HG02938 (cell line): ENCODE measurements at regions not wholly inside any gene's neighbourhood (a gene's known extent, or its start where the extent isn't known, plus 50 kb on each side); places are given as distances from the start of the nearest gene placed in this dataset.
A peak's percentile ranks its signal among the peaks of the same experiment; 100 is the strongest.
"Not testable (repeated sequence)": the region's sequence is repeated elsewhere in the genome, so short reads cannot be mapped to it uniquely, and the experiment has no call there.

Experiments
- ATAC-seq: cut with Tn5 transposase; IDR thresholded peaks from one replicate; pipeline ENCODE4 v1.9.1; 2021; ENCODE audit warnings: mild to moderate bottlenecking, moderate library complexity; ENCODE audit not compliant: unreplicated experiment

- no peak for ATAC-seq
These were observed 550.8 kb upstream of the CHAC2 start for GRCh38 chr2:53216805-53217204.

GRCh38 chr2:53212576-53212975 lies 555.0 kb upstream of the CHAC2 start:
- ATAC-seq: no peak

- no peak for ATAC-seq
These were observed 556.3 kb upstream of the CHAC2 start for GRCh38 chr2:53211201-53211774.

DNA sequence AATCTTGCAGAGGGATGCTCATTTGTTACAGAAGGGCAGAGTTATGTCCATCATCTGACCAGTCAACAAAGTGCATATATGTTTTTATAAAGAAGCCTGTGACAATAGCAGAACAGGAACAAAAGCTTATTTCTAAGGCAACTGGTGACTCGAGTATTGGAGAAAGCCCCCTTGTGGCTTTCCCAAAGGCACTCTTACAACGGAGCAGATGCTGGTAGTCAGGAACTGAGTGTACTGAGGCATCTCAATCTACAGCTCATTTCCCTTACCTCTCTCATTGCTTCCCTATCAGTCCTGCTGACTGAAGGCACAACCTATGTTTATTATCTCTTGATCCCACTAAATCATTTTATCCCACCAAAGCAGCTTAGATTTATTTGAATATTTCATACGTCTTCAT lies 557.1 kb upstream of the CHAC2 start:
- ATAC-seq: no peak

DNA sequence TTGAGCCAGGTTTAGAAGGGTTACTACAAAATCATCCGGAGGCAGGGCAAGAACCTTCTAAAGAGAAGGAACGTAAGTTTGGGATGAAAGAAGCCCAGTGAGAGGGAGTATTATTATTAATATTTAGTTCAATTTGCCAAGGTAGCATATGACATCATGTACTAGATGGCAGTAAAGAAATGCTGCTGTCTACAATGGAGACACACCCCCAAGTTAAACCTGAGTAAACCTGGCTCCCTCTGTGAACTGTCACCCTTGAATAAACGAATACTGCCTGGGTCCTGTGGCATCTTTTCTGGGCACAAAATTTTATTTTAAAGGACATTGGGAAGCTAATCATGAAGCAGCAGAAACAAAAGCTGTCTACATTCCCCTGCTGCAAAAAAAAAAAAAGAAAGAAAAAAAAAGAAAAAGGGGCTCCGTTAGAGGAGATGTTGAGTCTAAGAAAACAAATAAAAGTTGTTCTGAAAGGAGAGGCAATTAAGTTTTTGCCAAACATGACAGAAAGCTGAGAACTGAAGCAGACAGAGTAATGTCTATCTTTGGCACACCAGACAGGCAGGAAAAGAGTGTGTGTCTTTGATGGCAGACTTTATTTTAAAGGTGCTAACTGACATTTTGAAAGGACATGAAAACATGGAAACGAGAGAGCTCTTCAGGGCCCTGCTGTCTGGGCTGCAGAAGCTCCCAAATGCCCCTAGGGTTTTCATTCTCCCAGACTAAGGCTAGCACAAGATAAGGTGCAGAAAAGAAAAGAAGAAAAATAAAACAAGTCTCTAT lies 557.7 kb upstream of the CHAC2 start:
- no peak for ATAC-seq

DNA sequence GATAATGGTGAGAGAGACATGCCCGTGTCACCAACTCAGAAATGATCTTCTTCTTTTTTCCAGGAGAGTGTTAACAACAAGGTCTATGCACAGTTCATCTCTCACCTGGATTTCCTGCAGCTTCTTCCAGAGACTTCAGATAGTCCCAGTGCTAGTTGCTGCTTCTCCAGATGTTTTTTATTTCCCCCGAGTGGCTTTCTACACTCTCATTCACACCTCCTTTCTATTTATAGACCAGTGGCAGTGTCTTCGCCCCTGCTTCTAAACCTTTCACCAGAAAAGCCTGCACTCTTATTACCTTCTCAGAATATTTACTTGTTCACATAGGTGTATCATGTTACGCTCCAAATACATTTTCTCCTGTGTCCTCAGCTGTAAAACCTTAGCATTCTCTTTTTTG lies 558.8 kb upstream of the CHAC2 start:
- no peak for ATAC-seq

DNA sequence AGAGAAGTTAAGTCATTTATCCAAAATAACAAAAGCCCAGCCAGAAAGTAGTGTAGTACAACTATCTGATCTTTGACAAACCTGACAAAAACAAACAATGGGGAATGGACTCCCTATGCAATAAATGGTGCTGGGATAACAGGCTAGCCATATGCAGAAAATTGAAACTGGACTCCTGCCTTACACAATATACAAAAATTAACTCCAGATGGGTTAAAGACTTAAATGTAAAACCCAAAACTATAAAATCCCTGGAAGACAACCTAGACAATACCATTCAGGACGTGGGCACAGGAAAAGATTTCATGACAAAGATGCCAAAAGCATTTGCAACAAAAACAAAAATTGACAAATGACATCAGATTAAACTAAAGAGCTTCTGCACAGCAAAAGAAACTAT lies 561.4 kb upstream of the CHAC2 start:
- not testable (repeated sequence) for ATAC-seq

- ATAC-seq: no peak
These were observed 565.5 kb upstream of the CHAC2 start for GRCh38 chr2:53202063-53202462.

DNA sequence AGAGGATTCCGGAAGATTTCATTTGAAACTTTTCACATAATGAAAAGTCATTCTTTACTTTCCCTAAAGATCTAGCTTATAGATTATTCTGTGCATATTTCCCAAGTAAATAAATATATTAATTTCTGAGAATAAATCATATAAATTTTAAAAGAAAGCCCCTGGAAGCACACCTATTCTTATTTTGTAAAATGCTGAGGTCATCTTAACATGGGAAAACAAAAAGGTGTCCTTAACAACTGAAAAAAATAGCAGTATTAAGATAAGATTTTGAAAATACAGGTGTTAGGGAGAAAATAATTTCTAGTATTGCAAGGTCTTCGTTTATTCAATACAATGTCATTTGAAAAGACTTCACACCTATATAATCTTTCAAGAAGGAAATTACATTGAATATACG lies 567.5 kb upstream of the CHAC2 start:
- ATAC-seq: no peak

GRCh38 chr2:53188851-53189510 lies 578.6 kb upstream of the CHAC2 start:
- ATAC-seq: no peak

- ATAC-seq: no peak
These were observed 584.0 kb upstream of the CHAC2 start for GRCh38 chr2:53183581-53183980.

- no peak for ATAC-seq
These were observed 585.0 kb upstream of the CHAC2 start for GRCh38 chr2:53182601-53183000.

DNA sequence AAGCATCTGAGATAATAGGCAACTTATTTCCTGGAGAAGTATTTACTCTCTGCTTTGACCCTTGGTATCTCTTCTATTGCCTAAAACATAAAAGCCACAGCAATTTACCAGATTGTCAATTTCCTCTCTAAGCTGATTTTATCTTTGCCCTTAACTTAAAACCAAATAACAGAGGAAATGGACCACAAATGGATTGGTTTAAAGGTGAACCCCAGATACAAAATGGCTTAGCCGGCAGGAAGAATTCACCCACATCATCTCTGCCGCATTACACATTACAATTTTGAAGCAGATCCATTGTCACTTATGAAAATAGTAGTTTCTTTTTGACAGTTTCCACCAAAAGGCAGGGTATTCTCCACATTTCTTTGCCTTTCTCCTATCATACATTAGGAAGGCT lies 585.8 kb upstream of the CHAC2 start:
- no peak for ATAC-seq

GRCh38 chr2:53177327-53177726 lies 590.3 kb upstream of the CHAC2 start:
- no peak for ATAC-seq

DNA sequence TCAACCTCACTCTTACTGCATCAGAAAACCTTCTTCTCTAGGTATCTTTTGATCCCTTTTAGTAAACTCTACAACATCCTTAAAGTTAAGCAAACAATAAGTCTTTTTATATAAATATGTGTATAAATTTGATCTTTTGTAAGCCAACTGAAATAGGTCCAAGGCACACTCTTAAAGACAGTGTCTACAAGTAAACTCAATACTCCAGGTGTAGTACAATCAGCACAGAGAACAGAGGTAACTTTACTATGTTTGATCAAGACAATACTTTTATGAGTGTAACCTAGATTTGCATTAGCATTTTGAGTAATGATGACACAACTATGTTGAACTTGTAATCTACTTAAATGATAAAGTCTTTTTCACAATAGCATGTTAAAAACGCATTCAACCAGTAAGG lies 593.1 kb upstream of the CHAC2 start:
- ATAC-seq: no peak

DNA sequence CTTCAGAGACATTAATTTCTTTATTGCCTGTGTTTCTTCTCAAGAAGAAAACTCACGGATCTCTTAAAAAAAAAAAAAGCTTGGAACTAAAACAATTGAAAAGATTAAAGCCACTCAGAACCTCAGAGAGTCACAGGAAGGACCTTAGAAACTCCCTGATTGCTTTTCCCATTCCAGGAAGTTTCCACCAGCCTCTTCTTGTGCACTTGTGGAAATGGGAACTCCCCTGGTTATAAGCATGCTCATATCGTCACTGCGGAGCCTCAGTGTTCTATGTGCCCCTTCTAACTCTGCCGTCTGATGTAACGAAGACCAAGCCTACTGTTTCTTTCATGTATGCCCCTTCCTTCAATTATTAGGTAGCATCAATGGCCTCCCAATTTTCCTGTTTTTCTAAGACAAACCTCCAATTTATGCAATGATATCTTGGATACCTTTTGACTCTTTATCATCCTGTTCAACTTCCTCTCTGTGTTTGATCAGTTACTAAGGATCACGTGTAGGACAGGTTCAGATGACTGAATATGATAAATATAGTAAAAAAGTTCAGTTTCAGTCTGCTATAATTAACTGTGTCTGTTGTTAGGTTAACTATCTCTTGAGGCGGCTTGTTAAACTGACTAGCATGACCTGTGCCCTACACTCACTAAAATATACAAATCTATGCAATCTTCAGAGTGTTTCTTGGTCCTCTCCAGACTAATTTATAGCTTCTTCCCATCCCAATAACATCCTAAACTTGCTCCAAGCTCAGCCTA lies 593.7 kb upstream of the CHAC2 start:
- ATAC-seq: peak; percentile 64

GRCh38 chr2:53173091-53173490 lies 594.5 kb upstream of the CHAC2 start:
- no peak for ATAC-seq

GRCh38 chr2:53170466-53170865 lies 597.1 kb upstream of the CHAC2 start:
- no peak for ATAC-seq

GRCh38 chr2:53167227-53167626 lies 600.4 kb upstream of the CHAC2 start:
- no peak for ATAC-seq

- no peak for ATAC-seq
These were observed 617.5 kb upstream of the CHAC2 start for GRCh38 chr2:53150146-53150545.

GRCh38 chr2:53148221-53148620 lies 619.4 kb upstream of the CHAC2 start:
- no peak for ATAC-seq

DNA sequence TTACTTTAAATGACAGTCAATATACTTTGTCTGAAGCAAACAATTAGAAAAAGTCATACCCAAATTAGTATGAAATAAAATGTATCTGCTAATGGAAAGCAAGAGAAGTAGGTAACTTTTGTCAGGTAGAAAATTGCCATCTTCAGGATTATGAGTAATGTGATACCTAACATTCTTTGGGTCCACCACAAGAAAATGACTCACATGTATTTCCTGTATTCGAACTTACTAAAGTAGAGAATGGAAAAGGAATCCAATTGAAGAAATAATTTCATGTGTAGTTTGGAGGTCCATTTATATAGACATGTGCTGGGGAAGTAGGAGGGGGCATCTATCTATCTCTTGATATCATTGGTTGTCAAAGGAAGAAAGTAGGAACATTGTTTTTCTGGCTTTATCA lies 636.2 kb upstream of the CHAC2 start:
- ATAC-seq: no peak
